ENCODE measurements at regions not wholly inside any gene's neighbourhood (a gene's known extent, or its start where the extent isn't known, plus 50 kb on each side); places are given as distances from the start of the nearest gene placed in this dataset.

GRCh38 chr3:160159341-160159740 is 65.9 kb upstream of the C3orf80 start:
- TF ChIP-seq CTCF (conservative IDR thresholded peaks at IDR 0.05; ENCODE audit: low read depth, low read length) (no peak), MAFK (IDR thresholded peaks at IDR 0.05; ENCODE audit: low read depth, low read length) (no peak), SMC3 (IDR thresholded peaks at IDR 0.05; ENCODE audit: low read depth, low read length) (no peak), CEBPB (IDR thresholded peaks at IDR 0.05; ENCODE audit: low read depth, low read length) (no peak), POLR2A (IDR thresholded peaks at IDR 0.05; ENCODE audit: low read depth, low read length) (no peak), USF2 (IDR thresholded peaks at IDR 0.05; ENCODE audit: low read depth, low read length) (no peak), RFX5 (IDR thresholded peaks at IDR 0.05; ENCODE audit: low read depth, low read length) (no peak), MAZ (IDR thresholded peaks at IDR 0.05; ENCODE audit: borderline replicate concordance, low read depth, low read length) (no peak)

Measured in IMR-90 (cell line).